Testis (tissue), 2 donors: ENCODE measurements at regions not wholly inside any gene's neighbourhood (a gene's known extent, or its start where the extent isn't known, plus 50 kb on each side); places are given as distances from the start of the nearest gene placed in this dataset.

ENCODE experiments used
- CTCF ChIP-seq, 3 experiments: fragments of 450-650 bp in 2 of 3; fragments of 200-600 bp in 1 of 3; sonication (generic) in 1 of 3; IDR thresholded peaks; one replicate each; pipeline ENCODE4 v1.5.1; 2016 to 2019; ENCODE audit warnings: antibody characterized with exemption in 3 of 3, mild to moderate bottlenecking in 2 of 3, moderate library complexity in 1 of 3
- POLR2A ChIP-seq: fragments of 450-650 bp; IDR thresholded peaks from one replicate; pipeline ENCODE4 v1.6.1; 2017; ENCODE audit warnings: antibody characterized with exemption, mild to moderate bottlenecking, moderate library complexity

- TF ChIP-seq POLR2A (no peak), CTCF (IDR thresholded peaks at IDR 0.05) (no peak)
These were observed 85.5 kb upstream of the ZSWIM2 start for GRCh38 chr2:186934420-186934819.
